ENCODE measurements at regions not wholly inside any gene's neighbourhood (a gene's known extent, or its start where the extent isn't known, plus 50 kb on each side); places are given as distances from the start of the nearest gene placed in this dataset.

GRCh38 chr2:189254268-189254883 lies 74.8 kb upstream of the COL5A2 start:
- no peak for TF ChIP-seq CTCF (IDR thresholded peaks at IDR 0.05)
- TF ChIP-seq EZH2 (IDR thresholded peaks at IDR 0.05; ENCODE audit: borderline replicate concordance, insufficient read depth, low read depth, low read length, poor library complexity, severe bottlenecking) = no peak
